Activated naive CD4-positive, alpha-beta T cell treated with anti-CD3 and anti-CD28 coated beads for 36 hours (primary cell): ENCODE measurements at regions not wholly inside any gene's neighbourhood (a gene's known extent, or its start where the extent isn't known, plus 50 kb on each side); places are given as distances from the start of the nearest gene placed in this dataset.

Experiments
- CTCF ChIA-PET: fragments of 350-600 bp; sonication (Branson Sonifier 250); formaldehyde crosslinking; loops from one replicate; lab custom pipeline; 2021; ENCODE audit warnings: antibody characterized with exemption; lab: Charles Lee
- DNase-seq: peaks from one replicate; pipeline ENCODE4 v3.0.0-alpha.2; 2020
- H3K27ac Mint-ChIP-seq: one replicate; pipeline ENCODE4 v1.8.0; 2021; ENCODE audit warnings: mild to moderate bottlenecking, mixed read lengths
- H3K27me3 Mint-ChIP-seq: one replicate; pipeline ENCODE4 v1.8.0; 2021; ENCODE audit warnings: low read depth, mixed read lengths
- H3K36me3 Mint-ChIP-seq: one replicate; pipeline ENCODE4 v1.8.0; 2021; ENCODE audit warnings: low read depth, mixed read lengths
- H3K4me1 Mint-ChIP-seq: one replicate; pipeline ENCODE4 v1.8.0; 2021; ENCODE audit warnings: low read depth, mixed read lengths
- H3K4me3 Mint-ChIP-seq: one replicate; pipeline ENCODE4 v1.8.0; 2021; ENCODE audit warnings: mild to moderate bottlenecking, moderate library complexity, mixed read lengths
- H3K9me3 Mint-ChIP-seq: one replicate; pipeline ENCODE4 v1.8.0; 2021; ENCODE audit warnings: mixed read lengths
- intact Hi-C: fragments of 100-400 bp; cut with micrococcal nuclease; formaldehyde crosslinking; loops from one replicate; pipeline ENCODE4 v1.15.1; 2023

GRCh38 chr14:54189333-54189732 is 207.5 kb upstream of the CDKN3 start:
- no peak for DNase-seq
- Mint-ChIP-seq H3K27ac (no peak overlapping the region), H3K9me3 (no peaks in the 10 kb centered on the region), H3K4me3 (no peak overlapping the region), H3K27me3 (no peaks in the 10 kb centered on the region), H3K4me1 (peaks cover 3% of the 10 kb centered on the region), H3K36me3 (no peaks in the 10 kb centered on the region)
- intact Hi-C loops: no loop called here
- CTCF ChIA-PET: no interaction called here

- H3K27me3 Mint-ChIP-seq: no peaks in the 10 kb centered on the region
- DNase-seq: no peak
- CTCF ChIA-PET: no interaction called here
- intact Hi-C loops: no loop called here
- H3K27ac Mint-ChIP-seq: no peak overlapping the region
- H3K4me3 Mint-ChIP-seq: no peak overlapping the region
- no peaks in the 10 kb centered on the region for H3K36me3 Mint-ChIP-seq
- no peaks in the 10 kb centered on the region for H3K9me3 Mint-ChIP-seq
- peaks cover 3% of the 10 kb centered on the region for H3K4me1 Mint-ChIP-seq
Measured at GRCh38 chr14:54189748-54190354, 207.0 kb upstream of the CDKN3 start.

- no peak overlapping the region for H3K4me3 Mint-ChIP-seq
- no peaks in the 10 kb centered on the region for H3K9me3 Mint-ChIP-seq
- H3K36me3 Mint-ChIP-seq: no peaks in the 10 kb centered on the region
- CTCF ChIA-PET: no interaction called here
- H3K4me1 Mint-ChIP-seq: peaks cover 3% of the 10 kb centered on the region
- intact Hi-C loops: no loop called here
- no peak overlapping the region for H3K27ac Mint-ChIP-seq
- no peak for DNase-seq
- no peaks in the 10 kb centered on the region for H3K27me3 Mint-ChIP-seq
Measured at GRCh38 chr14:54191846-54192245, 205.0 kb upstream of the CDKN3 start.

GRCh38 chr14:54192610-54193009 is 204.2 kb upstream of the CDKN3 start:
- DNase-seq: no peak
- no peaks in the 10 kb centered on the region for H3K36me3 Mint-ChIP-seq
- CTCF ChIA-PET: no interaction called here
- H3K27ac Mint-ChIP-seq: no peak overlapping the region
- H3K4me1 Mint-ChIP-seq: peaks cover 3% of the 10 kb centered on the region
- H3K27me3 Mint-ChIP-seq: no peaks in the 10 kb centered on the region
- no peaks in the 10 kb centered on the region for H3K9me3 Mint-ChIP-seq
- no peak overlapping the region for H3K4me3 Mint-ChIP-seq
- intact Hi-C loops: no loop called here

- intact Hi-C loops: no loop called here
- H3K27me3 Mint-ChIP-seq: no peaks in the 10 kb centered on the region
- H3K9me3 Mint-ChIP-seq: peaks cover 5% of the 10 kb centered on the region
- no peak overlapping the region for H3K4me3 Mint-ChIP-seq
- H3K36me3 Mint-ChIP-seq: no peaks in the 10 kb centered on the region
- CTCF ChIA-PET: interaction anchor here (0.5 kb wide), 1 partner anchor 162 kb away, joined by 3 read pairs; no protein-coding TSS in a partner anchor
- H3K27ac Mint-ChIP-seq: no peak overlapping the region
- H3K4me1 Mint-ChIP-seq: peaks cover 3% of the 10 kb centered on the region
- no peak for DNase-seq
Measured at GRCh38 chr14:54193871-54194270, 202.9 kb upstream of the CDKN3 start.

GRCh38 chr14:54194501-54194900 is 202.3 kb upstream of the CDKN3 start:
- CTCF ChIA-PET: interaction anchor here (0.5 kb wide), 1 partner anchor 161 kb away, joined by 3 read pairs; no protein-coding TSS in a partner anchor
- no peak overlapping the region for H3K27ac Mint-ChIP-seq
- H3K4me1 Mint-ChIP-seq: peaks cover 3% of the 10 kb centered on the region
- no peak for DNase-seq
- H3K4me3 Mint-ChIP-seq: no peak overlapping the region
- intact Hi-C loops: no loop called here
- no peaks in the 10 kb centered on the region for H3K27me3 Mint-ChIP-seq
- H3K9me3 Mint-ChIP-seq: peaks cover 6% of the 10 kb centered on the region
- H3K36me3 Mint-ChIP-seq: no peaks in the 10 kb centered on the region

- Mint-ChIP-seq H3K4me3 (no peak overlapping the region), H3K9me3 (peaks cover 6% of the 10 kb centered on the region), H3K4me1 (no peaks in the 10 kb centered on the region), H3K36me3 (no peaks in the 10 kb centered on the region), H3K27me3 (no peaks in the 10 kb centered on the region), H3K27ac (no peak overlapping the region)
- intact Hi-C loops: no loop called here
- CTCF ChIA-PET: interaction anchor here (0.7 kb wide), 1 partner anchor 34 kb away, joined by 3 read pairs; no protein-coding TSS in a partner anchor
- no peak for DNase-seq
Measured at GRCh38 chr14:54197369-54197768, 199.4 kb upstream of the CDKN3 start.

- CTCF ChIA-PET: no interaction called here
- H3K9me3 Mint-ChIP-seq: peaks cover 6% of the 10 kb centered on the region
- no peaks in the 10 kb centered on the region for H3K4me1 Mint-ChIP-seq
- peaks cover 2% of the 10 kb centered on the region for H3K27me3 Mint-ChIP-seq
- DNase-seq: no peak
- intact Hi-C loops: no loop called here
- H3K36me3 Mint-ChIP-seq: no peaks in the 10 kb centered on the region
- no peak overlapping the region for H3K27ac Mint-ChIP-seq
- no peak overlapping the region for H3K4me3 Mint-ChIP-seq
Measured at GRCh38 chr14:54200726-54201125, 196.1 kb upstream of the CDKN3 start.

- Mint-ChIP-seq H3K4me3 (no peak overlapping the region), H3K36me3 (no peaks in the 10 kb centered on the region), H3K27ac (no peak overlapping the region), H3K27me3 (peaks cover 2% of the 10 kb centered on the region), H3K4me1 (no peaks in the 10 kb centered on the region), H3K9me3 (peaks cover 6% of the 10 kb centered on the region)
- CTCF ChIA-PET: no interaction called here
- intact Hi-C loops: no loop called here
- no peak for DNase-seq
Measured at GRCh38 chr14:54202288-54202687, 194.5 kb upstream of the CDKN3 start.

- no peak overlapping the region for H3K27ac Mint-ChIP-seq
- H3K9me3 Mint-ChIP-seq: no peaks in the 10 kb centered on the region
- DNase-seq: no peak
- H3K4me1 Mint-ChIP-seq: no peaks in the 10 kb centered on the region
- H3K27me3 Mint-ChIP-seq: peaks cover 13% of the 10 kb centered on the region
- no peaks in the 10 kb centered on the region for H3K36me3 Mint-ChIP-seq
- intact Hi-C loops: no loop called here
- H3K4me3 Mint-ChIP-seq: no peak overlapping the region
- CTCF ChIA-PET: interaction anchor here (1.6 kb wide), 1 partner anchor 28 kb away, joined by 3 read pairs; no protein-coding TSS in a partner anchor
Measured at GRCh38 chr14:54206516-54206915, 190.3 kb upstream of the CDKN3 start.

- Mint-ChIP-seq H3K4me1 (no peaks in the 10 kb centered on the region), H3K36me3 (no peaks in the 10 kb centered on the region), H3K27me3 (peaks cover 15% of the 10 kb centered on the region), H3K4me3 (no peak overlapping the region), H3K9me3 (no peaks in the 10 kb centered on the region), H3K27ac (no peak overlapping the region)
- CTCF ChIA-PET: no interaction called here
- DNase-seq: no peak
- intact Hi-C loops: no loop called here
Measured at GRCh38 chr14:54207075-54207474, 189.7 kb upstream of the CDKN3 start.

- H3K27ac Mint-ChIP-seq: no peak overlapping the region
- CTCF ChIA-PET: interaction anchor here (1.1 kb wide), 1 partner anchor 34 kb away, joined by 4 read pairs; no protein-coding TSS in a partner anchor
- peaks cover 15% of the 10 kb centered on the region for H3K27me3 Mint-ChIP-seq
- H3K36me3 Mint-ChIP-seq: no peaks in the 10 kb centered on the region
- H3K9me3 Mint-ChIP-seq: no peaks in the 10 kb centered on the region
- H3K4me1 Mint-ChIP-seq: no peaks in the 10 kb centered on the region
- no peak overlapping the region for H3K4me3 Mint-ChIP-seq
- intact Hi-C loops: no loop called here
- DNase-seq: no peak
Measured at GRCh38 chr14:54207476-54208462, 189.0 kb upstream of the CDKN3 start.
